Pons (tissue), 1 donor: ENCODE measurements at regions not wholly inside any gene's neighbourhood (a gene's known extent, or its start where the extent isn't known, plus 50 kb on each side); places are given as distances from the start of the nearest gene placed in this dataset.

Experiments
- DNase-seq: peaks from one replicate; pipeline ENCODE4 v3.0.0-alpha.2; 2016; ENCODE audit warnings: low spot score

GRCh38 chr6:8749465-8749864 lies 314.1 kb upstream of the SLC35B3 start:
- no peak for DNase-seq

DNA sequence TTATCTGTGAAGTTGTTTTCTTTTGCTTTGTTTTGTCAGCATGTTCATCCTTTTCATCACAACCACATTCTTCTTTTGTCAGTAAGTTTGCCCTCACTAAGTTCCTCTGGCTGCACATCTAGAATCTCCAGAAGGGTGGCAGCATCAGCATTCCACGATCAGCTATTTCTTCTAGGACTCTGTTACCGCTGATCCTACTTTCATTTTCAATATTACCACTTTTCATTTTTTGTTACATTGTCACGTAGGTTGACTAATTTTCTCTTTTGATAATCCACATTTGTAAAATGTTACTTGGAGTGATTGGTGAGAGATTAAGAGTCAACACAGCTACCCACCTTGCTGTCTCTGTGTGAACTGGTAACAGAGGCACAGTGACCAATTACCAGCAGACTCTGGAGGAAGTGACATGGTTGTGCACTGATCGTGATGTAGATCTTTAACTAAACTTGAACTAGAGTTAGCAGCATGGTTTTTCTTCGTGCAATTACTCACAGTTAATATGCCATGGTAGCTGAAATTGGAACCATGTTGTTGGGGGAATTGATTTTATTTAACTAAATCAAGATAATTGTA lies 307.9 kb upstream of the SLC35B3 start:
- DNase-seq, result no peak

DNA sequence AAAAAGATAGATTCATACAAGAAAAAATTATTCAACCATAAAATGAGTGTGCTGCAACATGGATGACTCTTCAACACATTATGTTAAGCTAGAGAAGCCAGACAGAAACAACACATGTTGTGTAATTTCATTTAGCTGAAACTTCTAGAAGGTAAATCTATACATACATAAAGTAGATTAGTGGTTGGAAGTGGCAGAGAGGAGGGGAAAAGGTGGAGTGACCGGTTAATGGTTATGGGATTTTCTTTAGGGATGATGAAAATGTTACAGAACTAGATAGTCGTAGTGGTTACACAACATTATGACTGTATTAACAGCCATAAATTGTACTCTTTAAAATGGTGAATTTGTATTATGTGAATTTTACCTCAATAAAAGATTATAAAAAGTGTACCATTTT lies 304.1 kb upstream of the SLC35B3 start:
- DNase-seq, result no peak

DNA sequence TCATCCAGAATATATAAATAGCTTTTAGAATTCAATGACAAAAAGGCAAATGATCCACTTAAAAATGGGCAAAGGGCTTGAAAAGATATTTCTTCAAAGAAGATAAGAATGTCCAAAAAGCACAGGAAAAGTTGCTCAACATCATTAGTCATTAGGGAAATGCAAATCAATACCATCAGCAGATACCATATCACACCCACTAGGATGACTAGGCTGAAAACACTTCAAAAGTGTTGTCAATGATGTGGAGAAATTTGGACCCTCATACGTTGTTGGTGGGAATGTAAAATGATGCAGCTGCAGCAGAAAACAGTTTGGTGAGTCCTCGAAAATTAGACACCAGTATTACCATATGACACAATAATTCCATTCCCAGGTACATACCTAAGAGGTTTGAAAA lies 303.6 kb upstream of the SLC35B3 start:
- DNase-seq, result no peak

DNA sequence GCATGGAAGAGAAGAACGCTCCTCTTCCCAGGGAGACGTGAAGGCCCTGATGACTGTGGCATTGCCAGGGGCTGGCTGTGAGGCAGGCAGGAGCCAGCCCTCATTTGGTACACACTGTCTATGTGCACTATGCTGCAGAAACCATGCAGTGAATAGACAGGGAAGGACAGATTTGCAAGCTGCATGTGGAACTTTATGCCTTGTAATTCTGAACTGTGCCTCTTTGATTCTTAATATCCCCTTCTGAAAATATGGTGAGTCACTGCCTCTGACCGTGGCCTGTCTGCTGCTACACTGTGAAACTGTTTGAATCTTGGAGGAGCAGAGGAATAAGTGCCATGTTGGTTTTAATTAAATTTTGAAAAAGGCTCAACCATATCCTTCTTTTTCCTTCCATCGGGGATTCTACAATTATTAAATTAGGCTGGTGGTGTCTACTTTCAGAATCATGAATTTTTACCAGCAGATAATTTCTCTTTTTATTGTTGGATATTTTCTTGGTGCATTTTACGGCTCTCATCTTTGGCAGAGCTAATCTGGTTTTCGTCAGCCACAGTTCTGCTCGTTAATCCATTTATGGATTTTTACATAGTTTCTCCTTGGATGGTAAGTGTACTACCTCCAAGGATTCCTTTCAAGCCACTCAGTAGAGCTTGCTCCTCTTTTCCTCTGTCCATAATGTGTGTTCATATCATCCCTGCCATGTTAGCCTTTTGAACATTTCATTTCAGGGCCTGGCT lies 301.0 kb upstream of the SLC35B3 start:
- DNase-seq, result peak; percentile 28

- DNase-seq, result no peak
These were observed 298.5 kb upstream of the SLC35B3 start for GRCh38 chr6:8733879-8734278.

- no peak for DNase-seq
These were observed 296.5 kb upstream of the SLC35B3 start for GRCh38 chr6:8731874-8732273.

DNA sequence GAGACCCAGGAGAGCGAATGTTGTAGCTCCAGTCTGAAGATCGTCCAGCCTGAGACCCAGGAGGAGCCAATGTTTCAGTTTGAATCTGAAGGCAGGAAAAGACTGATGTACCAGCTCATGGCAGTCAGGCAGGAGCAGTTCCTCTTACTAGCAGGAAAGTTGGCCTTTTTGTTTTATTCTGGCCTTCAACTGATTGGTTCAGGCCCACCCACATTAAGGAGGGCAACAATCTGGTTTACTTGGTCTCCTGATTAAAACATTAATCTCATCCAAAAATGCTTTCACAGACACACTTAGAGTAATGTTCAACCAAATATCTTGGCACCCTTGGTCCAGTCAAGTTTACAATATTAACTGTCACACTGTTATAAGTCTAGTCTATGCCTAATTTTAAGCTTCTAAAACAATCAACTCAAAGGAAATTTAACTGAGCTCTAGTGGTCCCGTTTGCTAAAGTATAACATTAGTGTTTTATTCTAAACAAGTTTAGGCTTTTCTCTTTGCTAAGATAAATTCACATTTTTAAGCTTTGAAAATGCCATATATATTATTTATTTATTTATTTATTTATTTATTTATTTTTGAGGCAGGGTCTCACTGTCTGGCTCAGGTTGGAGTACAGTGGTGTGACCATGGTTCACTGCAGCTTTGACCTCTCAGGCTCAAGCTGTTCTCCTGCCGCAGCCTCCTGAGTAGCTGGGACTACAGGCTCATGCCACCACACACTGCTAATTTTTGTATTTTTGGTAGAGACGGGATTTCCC lies 275.5 kb upstream of the SLC35B3 start:
- DNase-seq, result no peak

GRCh38 chr6:8707956-8708772 lies 272.8 kb upstream of the SLC35B3 start:
- peak; percentile 42 for DNase-seq

DNA sequence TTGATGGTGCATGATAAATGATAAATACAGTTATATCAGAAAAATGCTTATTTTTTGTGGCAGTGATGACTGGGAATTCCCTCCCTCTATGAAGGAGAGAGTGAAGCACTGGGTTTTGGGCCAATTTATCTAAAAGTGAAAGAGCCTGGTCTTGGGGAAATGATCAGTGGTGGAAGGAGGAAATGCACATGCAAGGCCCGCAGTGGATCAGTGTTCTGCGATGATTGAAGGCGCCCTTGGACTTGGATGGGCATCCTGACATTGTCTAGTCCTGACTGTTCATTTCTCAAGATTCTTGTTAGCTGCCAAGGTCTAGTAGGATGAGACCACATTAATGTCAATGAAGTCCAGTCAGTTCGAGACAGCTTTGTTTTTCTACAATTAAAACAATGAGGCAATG lies 272.0 kb upstream of the SLC35B3 start:
- DNase-seq, result no peak

- DNase-seq, result no peak
These were observed 270.2 kb upstream of the SLC35B3 start for GRCh38 chr6:8705435-8706020.

DNA sequence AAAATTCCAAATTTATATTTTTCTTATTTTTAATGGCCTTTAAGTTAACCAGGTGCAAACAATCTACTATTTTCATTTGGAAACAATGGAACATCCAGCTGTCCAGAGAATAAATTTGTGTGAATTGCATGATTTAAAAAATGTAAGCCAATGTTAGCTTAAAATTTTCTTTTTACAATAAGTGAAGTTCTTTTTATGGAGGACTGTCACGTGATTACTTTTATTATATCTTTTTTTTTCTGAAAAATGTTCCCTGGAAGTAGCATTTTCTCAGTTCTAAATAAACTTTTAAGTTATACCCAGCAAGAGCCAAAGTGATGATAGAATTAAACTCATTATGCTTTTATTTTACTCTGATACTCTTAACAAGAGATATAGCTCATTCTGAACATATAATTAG lies 267.7 kb upstream of the SLC35B3 start:
- no peak for DNase-seq

DNA sequence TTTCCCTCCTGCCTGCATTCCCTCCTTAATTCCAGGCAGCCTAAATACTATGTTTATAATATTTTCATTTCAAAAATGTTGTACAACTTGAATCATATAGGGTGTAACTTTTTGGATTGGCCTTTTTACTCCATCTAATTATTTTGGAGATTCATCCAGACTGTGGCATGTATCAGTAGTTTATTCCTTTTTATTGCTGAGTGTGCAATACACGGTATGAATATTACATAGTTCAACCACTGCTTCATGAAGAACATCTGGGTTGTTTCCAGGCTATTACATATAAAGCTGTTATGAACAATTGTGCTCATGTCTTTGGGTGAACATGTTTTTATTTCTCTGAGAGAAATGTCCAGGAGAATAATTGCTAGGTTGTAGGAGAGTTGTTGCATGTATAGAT lies 253.5 kb upstream of the SLC35B3 start:
- DNase-seq, result no peak

GRCh38 chr6:8686077-8686476 lies 250.7 kb upstream of the SLC35B3 start:
- no peak for DNase-seq

- DNase-seq, result no peak
These were observed 247.9 kb upstream of the SLC35B3 start for GRCh38 chr6:8683204-8683603.

- DNase-seq, result no peak
These were observed 244.5 kb upstream of the SLC35B3 start for GRCh38 chr6:8679823-8680222.

- DNase-seq, result no peak
These were observed 243.1 kb upstream of the SLC35B3 start for GRCh38 chr6:8678466-8678865.

GRCh38 chr6:8674126-8674525 lies 238.8 kb upstream of the SLC35B3 start:
- no peak for DNase-seq

DNA sequence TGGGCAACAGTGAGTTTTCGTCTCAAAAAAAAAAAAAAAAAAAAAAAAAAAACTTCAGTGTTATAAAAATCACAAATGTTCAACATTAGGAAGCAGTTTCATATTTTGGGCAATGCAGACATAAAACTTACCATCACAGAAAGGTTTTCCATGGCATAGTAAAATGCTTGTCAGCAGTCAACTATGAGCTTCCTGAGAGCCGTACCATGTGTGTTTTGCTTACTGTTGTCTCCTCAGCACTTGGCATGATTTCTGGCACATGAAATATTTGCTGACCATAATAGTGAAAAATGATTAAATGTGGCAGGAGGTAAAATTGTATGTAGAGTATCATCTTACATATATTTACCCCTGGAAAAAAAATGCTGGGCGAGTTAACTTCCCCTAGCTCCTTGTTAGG lies 237.5 kb upstream of the SLC35B3 start:
- no peak for DNase-seq

GRCh38 chr6:8670792-8671191 lies 235.4 kb upstream of the SLC35B3 start:
- DNase-seq, result no peak

GRCh38 chr6:8664700-8665099 lies 229.4 kb upstream of the SLC35B3 start:
- DNase-seq, result no peak

- no peak for DNase-seq
These were observed 228.7 kb upstream of the SLC35B3 start for GRCh38 chr6:8664070-8664469.
